ENCODE measurements at regions not wholly inside any gene's neighbourhood (a gene's known extent, or its start where the extent isn't known, plus 50 kb on each side); places are given as distances from the start of the nearest gene placed in this dataset.

- H3K4me3 ChIP-seq (ENCODE audit: low read depth in 2 of 2, low read length in 2 of 2) = no peak overlapping the region
- no peaks in the 10 kb centered on the region for H3K9me3 ChIP-seq (ENCODE audit: control insufficient read depth, insufficient read depth, low read depth, low read length)
- ChIA-PET POLR2A (no interaction called here), CTCF (no interaction called here)
- intact Hi-C loops (cut with micrococcal nuclease; ENCODE audit: unreplicated experiment) (no loop called here), in situ Hi-C loops (cut with HindIII; ENCODE audit: low pct_unique_long_range_greater_than_20kb, low sequenced_read_pairs) (no loop called here)
- no peak for DNase-seq (ENCODE audit: low read depth, low spot score)
- H3K4me1 ChIP-seq (ENCODE audit: control insufficient read depth, insufficient read depth, low read length) = no peaks in the 10 kb centered on the region
- no peak overlapping the region for H3K27ac ChIP-seq (ENCODE audit: low read length)
- TF ChIP-seq CTCF (IDR thresholded peaks at IDR 0.05) (no peak), POLR2AphosphoS5 (IDR thresholded peaks at IDR 0.05; ENCODE audit: low read depth, low read length) (no peak), TCF7L2 (IDR thresholded peaks at IDR 0.05; ENCODE audit: low read depth, low read length) (no peak), SIN3A (IDR thresholded peaks at IDR 0.05; ENCODE audit: borderline replicate concordance, insufficient read depth, low read depth, low read length) (no peak)
- TF ChIP-seq, protein P1, sequence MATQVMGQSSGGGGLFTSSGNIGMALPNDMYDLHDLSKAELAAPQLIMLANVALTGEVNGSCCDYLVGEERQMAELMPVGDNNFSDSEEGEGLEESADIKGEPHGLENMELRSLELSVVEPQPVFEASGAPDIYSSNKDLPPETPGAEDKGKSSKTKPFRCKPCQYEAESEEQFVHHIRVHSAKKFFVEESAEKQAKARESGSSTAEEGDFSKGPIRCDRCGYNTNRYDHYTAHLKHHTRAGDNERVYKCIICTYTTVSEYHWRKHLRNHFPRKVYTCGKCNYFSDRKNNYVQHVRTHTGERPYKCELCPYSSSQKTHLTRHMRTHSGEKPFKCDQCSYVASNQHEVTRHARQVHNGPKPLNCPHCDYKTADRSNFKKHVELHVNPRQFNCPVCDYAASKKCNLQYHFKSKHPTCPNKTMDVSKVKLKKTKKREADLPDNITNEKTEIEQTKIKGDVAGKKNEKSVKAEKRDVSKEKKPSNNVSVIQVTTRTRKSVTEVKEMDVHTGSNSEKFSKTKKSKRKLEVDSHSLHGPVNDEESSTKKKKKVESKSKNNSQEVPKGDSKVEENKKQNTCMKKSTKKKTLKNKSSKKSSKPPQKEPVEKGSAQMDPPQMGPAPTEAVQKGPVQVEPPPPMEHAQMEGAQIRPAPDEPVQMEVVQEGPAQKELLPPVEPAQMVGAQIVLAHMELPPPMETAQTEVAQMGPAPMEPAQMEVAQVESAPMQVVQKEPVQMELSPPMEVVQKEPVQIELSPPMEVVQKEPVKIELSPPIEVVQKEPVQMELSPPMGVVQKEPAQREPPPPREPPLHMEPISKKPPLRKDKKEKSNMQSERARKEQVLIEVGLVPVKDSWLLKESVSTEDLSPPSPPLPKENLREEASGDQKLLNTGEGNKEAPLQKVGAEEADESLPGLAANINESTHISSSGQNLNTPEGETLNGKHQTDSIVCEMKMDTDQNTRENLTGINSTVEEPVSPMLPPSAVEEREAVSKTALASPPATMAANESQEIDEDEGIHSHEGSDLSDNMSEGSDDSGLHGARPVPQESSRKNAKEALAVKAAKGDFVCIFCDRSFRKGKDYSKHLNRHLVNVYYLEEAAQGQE (IDR thresholded peaks at IDR 0.05; ENCODE audit: insufficient read depth in 1 of 2, low read depth in 2 of 2, low read length in 1 of 2) = no peak
- no TSS peak for BruUV-seq (replicated peaks)
- H3K36me3 ChIP-seq (ENCODE audit: control insufficient read depth, insufficient read depth, low read length) = no peaks in the 10 kb centered on the region
- peaks cover 2% of the 10 kb centered on the region for H3K27me3 ChIP-seq (ENCODE audit: control insufficient read depth, insufficient read depth, low read length)
- ATAC-seq = no peak
Observed at GRCh38 chr15:57890351-57890750, 175.2 kb downstream of the ALDH1A2 start.

DNA sequence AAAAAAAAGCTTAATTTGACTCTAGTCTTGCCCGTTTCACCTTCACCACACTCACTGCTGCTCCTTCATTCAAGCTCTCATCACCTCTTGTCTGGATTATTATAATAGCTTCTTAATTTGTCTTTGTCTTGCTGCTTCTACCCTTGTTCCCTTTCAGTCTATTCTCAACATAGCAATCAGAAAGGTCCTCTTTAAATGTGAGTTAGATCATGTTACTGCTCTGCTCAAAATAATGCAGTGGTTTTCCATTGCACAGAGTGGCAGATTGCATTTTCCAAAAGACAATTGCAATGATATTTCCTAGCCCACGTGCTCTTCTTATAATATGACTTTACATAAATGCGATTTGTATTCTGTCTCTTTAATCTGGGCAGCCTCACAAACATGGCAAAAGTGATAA is 174.6 kb downstream of the ALDH1A2 start:
- Histone ChIP-seq H3K27me3 (ENCODE audit: control insufficient read depth, insufficient read depth, low read length) (peaks cover 2% of the 10 kb centered on the region), H3K9me3 (ENCODE audit: control insufficient read depth, insufficient read depth, low read depth, low read length) (no peaks in the 10 kb centered on the region), H3K4me3 (ENCODE audit: low read depth in 2 of 2, low read length in 2 of 2) (no peak overlapping the region), H3K27ac (ENCODE audit: low read length) (no peak overlapping the region), H3K36me3 (ENCODE audit: control insufficient read depth, insufficient read depth, low read length) (no peaks in the 10 kb centered on the region), H3K4me1 (ENCODE audit: control insufficient read depth, insufficient read depth, low read length) (no peaks in the 10 kb centered on the region)
- TF ChIP-seq, protein P1 (IDR thresholded peaks at IDR 0.05; ENCODE audit: insufficient read depth in 1 of 2, low read depth in 2 of 2, low read length in 1 of 2) = no peak
- in situ Hi-C loops (cut with HindIII; ENCODE audit: low pct_unique_long_range_greater_than_20kb, low sequenced_read_pairs) = no loop called here
- no TSS peak for BruUV-seq (replicated peaks)
- DNase-seq (ENCODE audit: low read depth, low spot score) (no peak), ATAC-seq (no peak)
- ChIA-PET POLR2A (no interaction called here), CTCF (interaction anchor here (0.7 kb wide), 1 partner anchor 69 kb away, joined by 3 read pairs; no protein-coding TSS in a partner anchor)
- intact Hi-C loops (cut with micrococcal nuclease; ENCODE audit: unreplicated experiment) = no loop called here

Data from Panc1 (cell line).